T47D (cell line): ENCODE measurements at regions not wholly inside any gene's neighbourhood (a gene's known extent, or its start where the extent isn't known, plus 50 kb on each side); places are given as distances from the start of the nearest gene placed in this dataset.

ENCODE experiments used
- DNase-seq, 2 experiments: peaks; one replicate each; pipeline versions ENCODE4 v3.0.0 to v3.0.0-alpha.2; 2011 to 2012; ENCODE audit warnings: low read depth in 1 of 2, low spot score in 1 of 2
- JUND ChIP-seq: IDR thresholded peaks from 2 replicates; pipeline ENCODE4 v1.6.1; 2012; ENCODE audit warnings: low read depth
- in situ Hi-C: cut with HindIII; loops from 2 replicates; pipeline ENCODE4 v1.10.0; 2016; ENCODE audit warnings: low sequenced_read_pairs, low pct_unique_long_range_greater_than_20kb

- TF ChIP-seq JUND = no peak
- in situ Hi-C loops = no loop called here
These were observed 208.3 kb upstream of the UBE2E2 start for GRCh38 chr3:22994781-22995180.

GRCh38 chr3:22996920-22997571 lies 206.1 kb upstream of the UBE2E2 start:
- DNase-seq = no peak
- in situ Hi-C loops = no loop called here
- no peak for TF ChIP-seq JUND

More at GRCh38 chr3:22994781-22995180, 208.3 kb upstream of the UBE2E2 start:
- no peak for DNase-seq

GRCh38 chr3:23000371-23000770 lies 202.8 kb upstream of the UBE2E2 start:
- in situ Hi-C loops = no loop called here
- no peak for TF ChIP-seq JUND
- no peak for DNase-seq

GRCh38 chr3:23002151-23002550 lies 201.0 kb upstream of the UBE2E2 start:
- TF ChIP-seq JUND = no peak
- no peak for DNase-seq
- in situ Hi-C loops = no loop called here

GRCh38 chr3:23002836-23003732 lies 200.0 kb upstream of the UBE2E2 start:
- TF ChIP-seq JUND = no peak
- peak in 1 of 2 experiments; percentile 76 for DNase-seq
- in situ Hi-C loops = no loop called here

- DNase-seq = no peak
- in situ Hi-C loops = no loop called here
- no peak for TF ChIP-seq JUND
These were observed 199.4 kb upstream of the UBE2E2 start for GRCh38 chr3:23003733-23004046.

- no peak for DNase-seq
- in situ Hi-C loops = no loop called here
- TF ChIP-seq JUND = no peak
These were observed 198.2 kb upstream of the UBE2E2 start for GRCh38 chr3:23004971-23005370.

GRCh38 chr3:23017801-23018200 lies 185.3 kb upstream of the UBE2E2 start:
- in situ Hi-C loops = no loop called here

GRCh38 chr3:23019596-23020300 lies 183.4 kb upstream of the UBE2E2 start:
- in situ Hi-C loops = no loop called here
- no peak for TF ChIP-seq JUND
- peak in 1 of 2 experiments; percentile 32 for DNase-seq

More at GRCh38 chr3:23017801-23018200, 185.3 kb upstream of the UBE2E2 start:
- no peak for TF ChIP-seq JUND
- DNase-seq = peak in 1 of 2 experiments; percentile 13

- in situ Hi-C loops = no loop called here
- DNase-seq = no peak
- no peak for TF ChIP-seq JUND
These were observed 174.8 kb upstream of the UBE2E2 start for GRCh38 chr3:23028294-23028693.

GRCh38 chr3:23029001-23029400 lies 174.1 kb upstream of the UBE2E2 start:
- TF ChIP-seq JUND = no peak
- in situ Hi-C loops = no loop called here
- no peak for DNase-seq

- peak in 1 of 2 experiments; percentile 9 for DNase-seq
- TF ChIP-seq JUND = no peak
- in situ Hi-C loops = no loop called here
These were observed 167.0 kb upstream of the UBE2E2 start for GRCh38 chr3:23035927-23036640.
